ENCODE measurements at regions not wholly inside any gene's neighbourhood (a gene's known extent, or its start where the extent isn't known, plus 50 kb on each side); places are given as distances from the start of the nearest gene placed in this dataset.

GRCh38 chr1:178645157-178645807 is 79.8 kb upstream of the RALGPS2 start:
- DNase-seq (ENCODE audit: low read depth) = no peak
- no peak for TF ChIP-seq CTCF (IDR thresholded peaks at IDR 0.05; ENCODE audit: low read depth, low read length, missing control alignments)
- no peak overlapping the region for H3K4me3 ChIP-seq (ENCODE audit: low read depth, low read length)

GRCh38 chr1:178645808-178646200 is 79.2 kb upstream of the RALGPS2 start:
- no peak for TF ChIP-seq CTCF (IDR thresholded peaks at IDR 0.05; ENCODE audit: low read depth, low read length, missing control alignments)
- no peak for DNase-seq (ENCODE audit: low read depth)

GRCh38 chr1:178646821-178647220 is 78.2 kb upstream of the RALGPS2 start:
- DNase-seq (ENCODE audit: low read depth) = no peak
- no peak overlapping the region for H3K4me3 ChIP-seq (ENCODE audit: low read depth, low read length)
- no peak for TF ChIP-seq CTCF (IDR thresholded peaks at IDR 0.05; ENCODE audit: low read depth, low read length, missing control alignments)

More at GRCh38 chr1:178645808-178646200, 79.2 kb upstream of the RALGPS2 start:
- no peak overlapping the region for H3K4me3 ChIP-seq (ENCODE audit: low read depth, low read length)

- no peak for DNase-seq (ENCODE audit: low read depth)
- H3K4me3 ChIP-seq (ENCODE audit: low read depth, low read length) = no peak overlapping the region
- TF ChIP-seq CTCF (IDR thresholded peaks at IDR 0.05; ENCODE audit: low read depth, low read length, missing control alignments) = no peak
Observed at GRCh38 chr1:178648151-178648550, 76.9 kb upstream of the RALGPS2 start.

- DNase-seq (ENCODE audit: low read depth) = no peak
- no peak overlapping the region for H3K4me3 ChIP-seq (ENCODE audit: low read depth, low read length)
- no peak for TF ChIP-seq CTCF (IDR thresholded peaks at IDR 0.05; ENCODE audit: low read depth, low read length, missing control alignments)
Observed at GRCh38 chr1:178649582-178650350, 75.3 kb upstream of the RALGPS2 start.

- no peak for DNase-seq (ENCODE audit: low read depth)
Observed at GRCh38 chr1:178650934-178651511, 74.0 kb upstream of the RALGPS2 start.

More at GRCh38 chr1:178650934-178651511, 74.0 kb upstream of the RALGPS2 start:
- no peak for TF ChIP-seq CTCF (IDR thresholded peaks at IDR 0.05; ENCODE audit: low read depth, low read length, missing control alignments)
- no peak overlapping the region for H3K4me3 ChIP-seq (ENCODE audit: low read depth, low read length)
